Endothelial cell of umbilical vein (primary cell): ENCODE measurements at regions not wholly inside any gene's neighbourhood (a gene's known extent, or its start where the extent isn't known, plus 50 kb on each side); places are given as distances from the start of the nearest gene placed in this dataset.

Experiments used
- BruUV-seq: library from RNA; stranded (reverse); fragments of 400-500 nt; replicated peaks from 2 replicates; lab custom pipeline; 2021; lab: Mats Ljungman, UMichigan
- CTCF ChIA-PET: fragments of 300-600, 350-600 bp; sonication (Branson Sonifier 250); formaldehyde crosslinking; loops from one replicate; lab custom pipeline; 2021; ENCODE audit warnings: antibody characterized with exemption, inconsistent platforms; lab: Charles Lee
- POLR2A ChIA-PET: fragments of 300-600, 350-600 bp; sonication (Branson Sonifier 250); formaldehyde crosslinking; loops from one replicate; lab custom pipeline; 2021; ENCODE audit warnings: antibody characterized with exemption, inconsistent platforms; lab: Charles Lee
- DNase-seq: peaks from one replicate; pipeline ENCODE4 v3.0.0-alpha.2; 2011; ENCODE audit warnings: low read depth, low spot score
- FAIRE-seq: peaks from 2 replicates; lab custom pipeline; 2011; peaks lifted over from hg19 to GRCh38; lab: Jason Lieb, UNC
- H2AFZ ChIP-seq: 2 replicates; pipeline ENCODE4 v1.6.0; 2012; ENCODE audit warnings: low read depth, low read length, control low read depth, inconsistent platforms
- H3K27ac ChIP-seq: 2 replicates; pipeline ENCODE4 v1.5.1; 2011; ENCODE audit warnings: low read depth, mild to moderate bottlenecking, control low read depth, low read length, moderate library complexity; ENCODE audit not compliant: insufficient read depth
- H3K27me3 ChIP-seq, 2 experiments: 2 replicates each; pipeline versions ENCODE4 v1.6.0 to v1.6.1; 2011; ENCODE audit warnings: low read length in 2 of 2, mixed read lengths in 1 of 2; ENCODE audit not compliant: control insufficient read depth in 2 of 2, insufficient read depth in 2 of 2
- H3K36me3 ChIP-seq, 2 experiments: 2 replicates in 1 of 2; 3 replicates in 1 of 2; pipeline ENCODE4 v1.5.1; 2011; ENCODE audit warnings: low read length in 2 of 2, mild to moderate bottlenecking in 1 of 2, moderate library complexity in 1 of 2; ENCODE audit not compliant: control insufficient read depth in 2 of 2, insufficient read depth in 2 of 2; ENCODE audit errors: extremely low read depth in 1 of 2
- H3K4me1 ChIP-seq: 3 replicates; pipeline ENCODE4 v1.5.1; 2011; ENCODE audit warnings: mild to moderate bottlenecking, low read length; ENCODE audit not compliant: control insufficient read depth, insufficient read depth; ENCODE audit errors: extremely low read depth
- H3K4me2 ChIP-seq: 2 replicates; pipeline ENCODE4 v1.6.1; 2011; ENCODE audit warnings: low read length, control low read depth, mixed read lengths; ENCODE audit not compliant: insufficient read depth
- H3K4me3 ChIP-seq, 3 experiments: fragments of 200-600 bp in 1 of 3; sonication (generic), shearing (Covaris generic) in 1 of 3; replicated peaks in 1 of 3; 2 replicates each; pipeline ENCODE4 v1.5.1; 2011 to 2016; ENCODE audit warnings: control low read depth in 3 of 3, low read length in 3 of 3, mild to moderate bottlenecking in 2 of 3, inconsistent platforms in 1 of 3, low read depth in 1 of 3, moderate library complexity in 1 of 3; ENCODE audit not compliant: insufficient read depth in 1 of 3
- H3K79me2 ChIP-seq: 2 replicates; pipeline ENCODE4 v1.6.0; 2012; ENCODE audit warnings: low read length, inconsistent platforms; ENCODE audit not compliant: control insufficient read depth, insufficient read depth
- H3K9ac ChIP-seq: replicated peaks from 2 replicates; pipeline ENCODE3; 2011; ENCODE audit warnings: low read length, control low read depth; ENCODE audit not compliant: insufficient read depth; ENCODE audit errors: extremely low read depth
- H3K9me1 ChIP-seq: replicated peaks from 3 replicates; pipeline ENCODE4 v1.6.0; 2011; ENCODE audit warnings: mild to moderate bottlenecking, low read length; ENCODE audit not compliant: control insufficient read depth, insufficient read depth; ENCODE audit errors: extremely low read depth
- H3K9me3 ChIP-seq: replicated peaks from 2 replicates; pipeline ENCODE4 v1.5.1; 2012; ENCODE audit warnings: low read length, inconsistent platforms; ENCODE audit not compliant: control insufficient read depth, insufficient read depth
- H4K20me1 ChIP-seq: replicated peaks from 2 replicates; pipeline ENCODE3; 2011; ENCODE audit warnings: mild to moderate bottlenecking, low read length; ENCODE audit not compliant: control insufficient read depth, insufficient read depth; ENCODE audit errors: extremely low read depth
- EZH2 ChIP-seq: IDR thresholded peaks from 2 replicates; pipeline ENCODE4 v1.6.1; 2012; ENCODE audit warnings: borderline replicate concordance, low read depth, mild to moderate bottlenecking, moderate library complexity, low read length, inconsistent platforms; ENCODE audit not compliant: severe bottlenecking
- FOS ChIP-seq: IDR thresholded peaks from 2 replicates; pipeline ENCODE4 v1.6.1; 2011; ENCODE audit warnings: mild to moderate bottlenecking, low read length, moderate library complexity, borderline replicate concordance; ENCODE audit not compliant: insufficient read depth
- GATA2 ChIP-seq: IDR thresholded peaks from 2 replicates; pipeline ENCODE4 v1.7.0; 2011; ENCODE audit warnings: low read depth, mild to moderate bottlenecking, moderate library complexity, mixed read lengths, low read length; ENCODE audit not compliant: insufficient read length, insufficient read depth
- JUN ChIP-seq: IDR thresholded peaks from 2 replicates; pipeline ENCODE4 v1.6.1; 2011; ENCODE audit warnings: borderline replicate concordance, low read depth; ENCODE audit not compliant: insufficient read length, insufficient read depth
- MYC ChIP-seq: IDR thresholded peaks from one replicate; pipeline ENCODE4 v1.6.1; 2011; ENCODE audit warnings: mild to moderate bottlenecking, low read depth, low read length
- POLR2A ChIP-seq: IDR thresholded peaks from 2 replicates; pipeline ENCODE4 v1.6.1; 2012; ENCODE audit warnings: low read depth, mild to moderate bottlenecking, control low read depth, low read length
- POLR2AphosphoS5 ChIP-seq: IDR thresholded peaks from 2 replicates; pipeline ENCODE4 v1.6.1; 2012; ENCODE audit warnings: low read depth, mild to moderate bottlenecking, control low read depth, low read length, moderate library complexity; ENCODE audit not compliant: insufficient read depth
- dilution Hi-C: fragments of 300-500 bp; cut with MboI; formaldehyde crosslinking; loops from one replicate; pipeline ENCODE4 v1.15.0; 2019; ENCODE audit warnings: low sequenced_read_pairs; ENCODE audit not compliant: extremely low pct_ligation_motif_present
- intact Hi-C: fragments of 100-400 bp; cut with micrococcal nuclease; formaldehyde crosslinking; loops from one replicate; pipeline ENCODE4 v1.10.0; 2022
- TF ChIP-seq, protein P1 (sequence below): IDR thresholded peaks from 2 replicates; pipeline ENCODE4 v1.6.1; 2011; ENCODE audit not compliant: insufficient read depth, insufficient read length
- TF ChIP-seq, protein P2 (sequence below), 2 donors: IDR thresholded peaks; 1 replicate in 1 of 2; 2 replicates in 1 of 2; pipeline ENCODE4 v1.5.1; 2011; ENCODE audit warnings: low read length in 2 of 2, mild to moderate bottlenecking in 2 of 2, moderate library complexity in 2 of 2, control low read depth in 1 of 2, inconsistent platforms in 1 of 2, low read depth in 1 of 2; ENCODE audit not compliant: insufficient read depth in 1 of 2; ENCODE audit errors: extremely low read depth in 1 of 2

DNA sequence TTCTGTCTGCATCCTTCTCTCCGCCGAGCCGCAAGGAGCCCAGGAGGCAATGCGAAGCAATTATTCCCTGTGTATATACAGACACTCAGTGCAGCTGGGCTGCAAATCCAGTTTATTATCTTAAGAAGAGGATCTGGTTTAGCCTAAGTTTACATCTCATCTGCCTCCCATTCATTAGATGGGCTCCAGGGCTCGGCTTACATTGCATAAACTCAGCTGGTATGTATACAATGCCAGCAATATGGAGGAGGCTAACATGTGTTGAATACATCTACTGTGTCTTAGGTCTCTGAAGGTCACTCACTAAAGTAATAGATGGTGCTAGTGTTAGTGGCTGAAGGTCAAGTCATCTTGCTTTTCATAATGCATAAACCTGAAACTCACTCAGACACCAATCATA is 996.8 kb downstream of the KCNMA1 start:
- BruUV-seq = no TSS peak
- Histone ChIP-seq H3K9ac (no peak overlapping the region), H3K27ac (no peak overlapping the region), H3K4me3 (no peak overlapping the region), H3K4me2 (no peak overlapping the region), H4K20me1 (no peaks in the 10 kb centered on the region), H3K36me3 (no peaks in the 10 kb centered on the region), H3K79me2 (no peaks in the 10 kb centered on the region), H3K9me3 (no peaks in the 10 kb centered on the region), H3K4me1 (no peaks in the 10 kb centered on the region), H3K27me3 (no peaks in the 10 kb centered on the region), H2AFZ (no peak overlapping the region), H3K9me1 (no peaks in the 10 kb centered on the region)
- FAIRE-seq = no peak
- DNase-seq = no peak
- dilution Hi-C loops = no loop called here
- no peak for TF ChIP-seq JUN
- no peak for TF ChIP-seq MYC
- TF ChIP-seq, protein P1, sequence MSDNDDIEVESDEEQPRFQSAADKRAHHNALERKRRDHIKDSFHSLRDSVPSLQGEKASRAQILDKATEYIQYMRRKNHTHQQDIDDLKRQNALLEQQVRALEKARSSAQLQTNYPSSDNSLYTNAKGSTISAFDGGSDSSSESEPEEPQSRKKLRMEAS = no peak
- TF ChIP-seq POLR2AphosphoS5 = no peak
- TF ChIP-seq, protein P2, sequence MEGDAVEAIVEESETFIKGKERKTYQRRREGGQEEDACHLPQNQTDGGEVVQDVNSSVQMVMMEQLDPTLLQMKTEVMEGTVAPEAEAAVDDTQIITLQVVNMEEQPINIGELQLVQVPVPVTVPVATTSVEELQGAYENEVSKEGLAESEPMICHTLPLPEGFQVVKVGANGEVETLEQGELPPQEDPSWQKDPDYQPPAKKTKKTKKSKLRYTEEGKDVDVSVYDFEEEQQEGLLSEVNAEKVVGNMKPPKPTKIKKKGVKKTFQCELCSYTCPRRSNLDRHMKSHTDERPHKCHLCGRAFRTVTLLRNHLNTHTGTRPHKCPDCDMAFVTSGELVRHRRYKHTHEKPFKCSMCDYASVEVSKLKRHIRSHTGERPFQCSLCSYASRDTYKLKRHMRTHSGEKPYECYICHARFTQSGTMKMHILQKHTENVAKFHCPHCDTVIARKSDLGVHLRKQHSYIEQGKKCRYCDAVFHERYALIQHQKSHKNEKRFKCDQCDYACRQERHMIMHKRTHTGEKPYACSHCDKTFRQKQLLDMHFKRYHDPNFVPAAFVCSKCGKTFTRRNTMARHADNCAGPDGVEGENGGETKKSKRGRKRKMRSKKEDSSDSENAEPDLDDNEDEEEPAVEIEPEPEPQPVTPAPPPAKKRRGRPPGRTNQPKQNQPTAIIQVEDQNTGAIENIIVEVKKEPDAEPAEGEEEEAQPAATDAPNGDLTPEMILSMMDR (IDR thresholded peaks at IDR 0.05; ENCODE audit: extremely low read depth in 1 of 2, insufficient read depth in 1 of 2, low read depth in 1 of 2, low read length in 2 of 2) = no peak
- no peak for TF ChIP-seq GATA2
- TF ChIP-seq EZH2 = no peak
- TF ChIP-seq POLR2A = no peak
- no peak for TF ChIP-seq FOS
- CTCF ChIA-PET = no interaction called here
- intact Hi-C loops = no loop called here
- POLR2A ChIA-PET = no interaction called here
